GM12891 (cell line): ENCODE measurements at regions not wholly inside any gene's neighbourhood (a gene's known extent, or its start where the extent isn't known, plus 50 kb on each side); places are given as distances from the start of the nearest gene placed in this dataset.

Experiments used
- DNase-seq: peaks from one replicate; pipeline ENCODE4 v3.0.0; 2011; ENCODE audit warnings: low spot score; ENCODE audit not compliant: insufficient read length
- FAIRE-seq: peaks from 2 replicates; lab custom pipeline; 2011; peaks lifted over from hg19 to GRCh38; lab: Jason Lieb, UNC
- PAX5 ChIP-seq: IDR thresholded peaks from 2 replicates; pipeline ENCODE4 v1.6.1; 2011; ENCODE audit warnings: low read length, moderate library complexity, mild to moderate bottlenecking; ENCODE audit not compliant: insufficient read depth, severe bottlenecking
- POLR2A ChIP-seq: IDR thresholded peaks from 2 replicates; pipeline ENCODE4 v1.6.1; 2011; ENCODE audit warnings: low read depth, low read length, control low read depth
- POLR2AphosphoS5 ChIP-seq: IDR thresholded peaks from 2 replicates; pipeline ENCODE4 v1.6.1; 2011; ENCODE audit warnings: low read depth, low read length, control low read depth
- POU2F2 ChIP-seq: IDR thresholded peaks from 2 replicates; pipeline ENCODE4 v1.6.1; 2011; ENCODE audit warnings: low read depth, mild to moderate bottlenecking, control low read depth, low read length, moderate library complexity
- SPI1 ChIP-seq: IDR thresholded peaks from 2 replicates; pipeline ENCODE4 v1.6.1; 2011; ENCODE audit warnings: low read depth, low read length, control low read depth
- TAF1 ChIP-seq: IDR thresholded peaks from 2 replicates; pipeline ENCODE4 v1.6.1; 2011; ENCODE audit warnings: low read depth, low read length, control low read depth

GRCh38 chr2:187177253-187177652, 270.8 kb downstream of the CALCRL start:
- TF ChIP-seq PAX5, result no peak
- TF ChIP-seq POU2F2, result no peak
- DNase-seq (no peak), FAIRE-seq (no peak)

GRCh38 chr2:187174582-187174981, 273.5 kb downstream of the CALCRL start:
- FAIRE-seq, result no peak
- DNase-seq, result no peak
- TF ChIP-seq POLR2AphosphoS5 (no peak), SPI1 (no peak), POLR2A (no peak), POU2F2 (no peak), PAX5 (no peak), TAF1 (no peak)

GRCh38 chr2:187171318-187171717, 276.7 kb downstream of the CALCRL start:
- DNase-seq, result no peak
- no peak for TF ChIP-seq POLR2AphosphoS5
- no peak for TF ChIP-seq POLR2A
- TF ChIP-seq TAF1, result no peak
- TF ChIP-seq POU2F2, result no peak
- TF ChIP-seq PAX5, result no peak
- TF ChIP-seq SPI1, result no peak
- FAIRE-seq, result no peak

GRCh38 chr2:187169864-187170263, 278.2 kb downstream of the CALCRL start:
- no peak for DNase-seq
- TF ChIP-seq SPI1 (no peak), PAX5 (no peak), POLR2A (no peak), POU2F2 (no peak), TAF1 (no peak), POLR2AphosphoS5 (no peak)
- FAIRE-seq, result peak; percentile 16

GRCh38 chr2:187168720-187169713, 279.0 kb downstream of the CALCRL start:
- FAIRE-seq (no peak), DNase-seq (no peak)

GRCh38 chr2:187167491-187167890, 280.6 kb downstream of the CALCRL start:
- no peak for TF ChIP-seq POU2F2
- TF ChIP-seq TAF1, result no peak
- no peak for TF ChIP-seq POLR2A
- no peak for TF ChIP-seq PAX5
- no peak for TF ChIP-seq SPI1
- no peak for TF ChIP-seq POLR2AphosphoS5
- FAIRE-seq (no peak), DNase-seq (no peak)

More at GRCh38 chr2:187168720-187169713, 279.0 kb downstream of the CALCRL start:
- TF ChIP-seq SPI1 (peak; percentile 93), POLR2AphosphoS5 (no peak), PAX5 (no peak)

GRCh38 chr2:187165936-187166610, 282.0 kb downstream of the CALCRL start:
- no peak for FAIRE-seq
- TF ChIP-seq POU2F2 (no peak), POLR2AphosphoS5 (no peak), PAX5 (no peak), SPI1 (no peak), POLR2A (no peak), TAF1 (no peak)
- no peak for DNase-seq

- no peak for FAIRE-seq
- TF ChIP-seq PAX5 (no peak), TAF1 (no peak), POU2F2 (no peak), SPI1 (no peak), POLR2AphosphoS5 (no peak), POLR2A (no peak)
Measured at GRCh38 chr2:187158452-187158851, 289.6 kb downstream of the CALCRL start.

GRCh38 chr2:187157046-187157445, 291.0 kb downstream of the CALCRL start:
- TF ChIP-seq POU2F2 (no peak), PAX5 (no peak), TAF1 (no peak), POLR2A (no peak), POLR2AphosphoS5 (no peak), SPI1 (no peak)
- DNase-seq (no peak), FAIRE-seq (no peak)

More at GRCh38 chr2:187158452-187158851, 289.6 kb downstream of the CALCRL start:
- DNase-seq, result no peak

- FAIRE-seq, result no peak
- TF ChIP-seq POLR2A (no peak), POLR2AphosphoS5 (no peak), POU2F2 (no peak), TAF1 (no peak), SPI1 (no peak), PAX5 (no peak)
- no peak for DNase-seq
Measured at GRCh38 chr2:187155476-187155875, 292.6 kb downstream of the CALCRL start.
